HG02763 (cell line): ENCODE measurements at regions not wholly inside any gene's neighbourhood (a gene's known extent, or its start where the extent isn't known, plus 50 kb on each side); places are given as distances from the start of the nearest gene placed in this dataset.
"Not testable (repeated sequence)": the region's sequence is repeated elsewhere in the genome, so short reads cannot be mapped to it uniquely, and the experiment has no call there.

Experiments
- ATAC-seq: cut with Tn5 transposase; IDR thresholded peaks from one replicate; pipeline ENCODE4 v1.9.1; 2021; ENCODE audit warnings: mild to moderate bottlenecking, moderate library complexity; ENCODE audit not compliant: unreplicated experiment

- no peak for ATAC-seq
Measured at GRCh38 chr2:133624551-133624950, 56.3 kb upstream of the NCKAP5 start.

- ATAC-seq = no peak
Measured at GRCh38 chr2:133627741-133628140, 59.5 kb upstream of the NCKAP5 start.

- no peak for ATAC-seq
Measured at GRCh38 chr2:133633309-133633708, 65.0 kb upstream of the NCKAP5 start.

GRCh38 chr2:133633881-133634409 is 65.7 kb upstream of the NCKAP5 start:
- no peak for ATAC-seq

GRCh38 chr2:133635131-133635530 is 66.9 kb upstream of the NCKAP5 start:
- no peak for ATAC-seq

GRCh38 chr2:133636287-133636686 is 68.0 kb upstream of the NCKAP5 start:
- no peak for ATAC-seq

GRCh38 chr2:133640103-133640502 is 71.8 kb upstream of the NCKAP5 start:
- no peak for ATAC-seq

- no peak for ATAC-seq
Measured at GRCh38 chr2:133641497-133641896, 73.2 kb upstream of the NCKAP5 start.

GRCh38 chr2:133641942-133642725 is 73.9 kb upstream of the NCKAP5 start:
- ATAC-seq = no peak

- no peak for ATAC-seq
Measured at GRCh38 chr2:133642791-133643191, 74.5 kb upstream of the NCKAP5 start.

- ATAC-seq = no peak
Measured at GRCh38 chr2:133643863-133644262, 75.6 kb upstream of the NCKAP5 start.

GRCh38 chr2:133644846-133645245 is 76.6 kb upstream of the NCKAP5 start:
- ATAC-seq = no peak

GRCh38 chr2:133647386-133647785 is 79.1 kb upstream of the NCKAP5 start:
- not testable (repeated sequence) for ATAC-seq

GRCh38 chr2:133651861-133652260 is 83.6 kb upstream of the NCKAP5 start:
- ATAC-seq = no peak

- no peak for ATAC-seq
Measured at GRCh38 chr2:133652398-133652797, 84.1 kb upstream of the NCKAP5 start.

- ATAC-seq = no peak
Measured at GRCh38 chr2:133653056-133653455, 84.8 kb upstream of the NCKAP5 start.

- ATAC-seq = no peak
Measured at GRCh38 chr2:133654949-133655348, 86.7 kb upstream of the NCKAP5 start.

GRCh38 chr2:133655610-133656009 is 87.3 kb upstream of the NCKAP5 start:
- no peak for ATAC-seq

GRCh38 chr2:133657591-133657990 is 89.3 kb upstream of the NCKAP5 start:
- no peak for ATAC-seq

GRCh38 chr2:133658020-133658903 is 90.0 kb upstream of the NCKAP5 start:
- ATAC-seq = no peak

GRCh38 chr2:133660510-133660909 is 92.2 kb upstream of the NCKAP5 start:
- no peak for ATAC-seq

GRCh38 chr2:133661392-133661791 is 93.1 kb upstream of the NCKAP5 start:
- no peak for ATAC-seq
